ENCODE measurements at regions not wholly inside any gene's neighbourhood (a gene's known extent, or its start where the extent isn't known, plus 50 kb on each side); places are given as distances from the start of the nearest gene placed in this dataset.

- no peaks in the 10 kb centered on the region for H3K36me3 ChIP-seq (ENCODE audit: control insufficient read depth in 1 of 2, insufficient read depth in 2 of 2, low read depth in 1 of 2, low read length in 2 of 2)
- no peak overlapping the region for H2BK12ac ChIP-seq (ENCODE audit: low read length in 2 of 2)
- DNase-seq: no peak
- H3K27me3 ChIP-seq (ENCODE audit: control insufficient read depth in 1 of 2, insufficient read depth in 1 of 2, low read length in 2 of 2): peaks cover 0 to 23% of the 10 kb centered on the region in 2 experiments
- H4K91ac ChIP-seq (ENCODE audit: low read length): no peak overlapping the region
- no peak overlapping the region for H2BK120ac ChIP-seq (ENCODE audit: low read depth, low read length)
- no peak overlapping the region for H3K4ac ChIP-seq (ENCODE audit: low read depth in 1 of 2, low read length in 2 of 2)
- H3K79me1 ChIP-seq (replicated peaks; ENCODE audit: low read length, poor library complexity, severe bottlenecking): no peaks in the 10 kb centered on the region
- H3K27ac ChIP-seq (ENCODE audit: low read length, poor library complexity, severe bottlenecking): no peak overlapping the region
- no peak overlapping the region for H2AK5ac ChIP-seq (ENCODE audit: low read length, severe bottlenecking)
- WGBS: 68% methylated on average over 22 of the region's 22 CpGs
- no peaks in the 10 kb centered on the region for H3K4me1 ChIP-seq (ENCODE audit: control insufficient read depth, insufficient read depth, low read depth, low read length)
- no peak overlapping the region for H2AFZ ChIP-seq (ENCODE audit: low read depth, low read length)
- no peak overlapping the region for H3K23ac ChIP-seq (ENCODE audit: low read length in 2 of 2)
- H3K9ac ChIP-seq (ENCODE audit: low read length): no peak overlapping the region
- no peak overlapping the region for H3K18ac ChIP-seq (ENCODE audit: low read depth in 1 of 2, low read length in 2 of 2)
- H3K4me2 ChIP-seq (ENCODE audit: low read length, poor library complexity, severe bottlenecking): no peak overlapping the region
- H2BK5ac ChIP-seq (ENCODE audit: low read depth, low read length, poor library complexity, severe bottlenecking): no peak overlapping the region
- no peak overlapping the region for H4K8ac ChIP-seq (ENCODE audit: low read length)
- no peak overlapping the region for H3K14ac ChIP-seq (ENCODE audit: low read length in 2 of 2)
- no peak overlapping the region for H3K4me3 ChIP-seq (ENCODE audit: insufficient read depth in 1 of 2, low read depth in 1 of 2, low read length in 2 of 2)
- no peaks in the 10 kb centered on the region for H3K9me3 ChIP-seq (ENCODE audit: control insufficient read depth, low read length)
- no peak overlapping the region for H2BK15ac ChIP-seq (ENCODE audit: low read depth, poor library complexity, severe bottlenecking)
Measured at GRCh38 chr1:115479055-115479482, 141.0 kb upstream of the NGF start.

- no peak overlapping the region for H2BK12ac ChIP-seq (ENCODE audit: low read length in 2 of 2)
Measured at GRCh38 chr1:115477071-115477470, 139.0 kb upstream of the NGF start.

GRCh38 chr1:115476616-115477015 is 138.6 kb upstream of the NGF start:
- H3K9me3 ChIP-seq (ENCODE audit: control insufficient read depth, low read length): no peaks in the 10 kb centered on the region
- H3K79me1 ChIP-seq (replicated peaks; ENCODE audit: low read length, poor library complexity, severe bottlenecking): no peaks in the 10 kb centered on the region
- no peak for DNase-seq
- H3K27ac ChIP-seq (ENCODE audit: low read length, poor library complexity, severe bottlenecking): no peak overlapping the region
- no peak overlapping the region for H2BK5ac ChIP-seq (ENCODE audit: low read depth, low read length, poor library complexity, severe bottlenecking)
- H3K4me1 ChIP-seq (ENCODE audit: control insufficient read depth, insufficient read depth, low read depth, low read length): no peaks in the 10 kb centered on the region
- no peak overlapping the region for H3K4me2 ChIP-seq (ENCODE audit: low read length, poor library complexity, severe bottlenecking)
- no peak overlapping the region for H3K18ac ChIP-seq (ENCODE audit: low read depth in 1 of 2, low read length in 2 of 2)
- H2AK5ac ChIP-seq (ENCODE audit: low read length, severe bottlenecking): no peak overlapping the region
- no peak overlapping the region for H3K23ac ChIP-seq (ENCODE audit: low read length in 2 of 2)
- no peak overlapping the region for H2AFZ ChIP-seq (ENCODE audit: low read depth, low read length)
- H3K14ac ChIP-seq (ENCODE audit: low read length in 2 of 2): no peak overlapping the region
- WGBS: 93% methylated on average over 2 of the region's 2 CpGs
- H3K9ac ChIP-seq (ENCODE audit: low read length): no peak overlapping the region
- no peak overlapping the region for H2BK15ac ChIP-seq (ENCODE audit: low read depth, poor library complexity, severe bottlenecking)
- H3K4me3 ChIP-seq (ENCODE audit: insufficient read depth in 1 of 2, low read depth in 1 of 2, low read length in 2 of 2): no peak overlapping the region
- H4K91ac ChIP-seq (ENCODE audit: low read length): no peak overlapping the region
- no peak overlapping the region for H3K4ac ChIP-seq (ENCODE audit: low read depth in 1 of 2, low read length in 2 of 2)
- H3K36me3 ChIP-seq (ENCODE audit: control insufficient read depth in 1 of 2, insufficient read depth in 2 of 2, low read depth in 1 of 2, low read length in 2 of 2): no peaks in the 10 kb centered on the region
- H2BK12ac ChIP-seq (ENCODE audit: low read length in 2 of 2): no peak overlapping the region
- peaks cover 0 to 23% of the 10 kb centered on the region in 2 experiments for H3K27me3 ChIP-seq (ENCODE audit: control insufficient read depth in 1 of 2, insufficient read depth in 1 of 2, low read length in 2 of 2)
- H2BK120ac ChIP-seq (ENCODE audit: low read depth, low read length): no peak overlapping the region
- H4K8ac ChIP-seq (ENCODE audit: low read length): no peak overlapping the region

More at GRCh38 chr1:115477071-115477470, 139.0 kb upstream of the NGF start:
- H3K27me3 ChIP-seq (ENCODE audit: control insufficient read depth in 1 of 2, insufficient read depth in 1 of 2, low read length in 2 of 2): peaks cover 0 to 23% of the 10 kb centered on the region in 2 experiments
- no peak overlapping the region for H3K4me3 ChIP-seq (ENCODE audit: insufficient read depth in 1 of 2, low read depth in 1 of 2, low read length in 2 of 2)
- no peak overlapping the region for H2BK15ac ChIP-seq (ENCODE audit: low read depth, poor library complexity, severe bottlenecking)
- no peak overlapping the region for H2BK5ac ChIP-seq (ENCODE audit: low read depth, low read length, poor library complexity, severe bottlenecking)
- H3K14ac ChIP-seq (ENCODE audit: low read length in 2 of 2): no peak overlapping the region
- H3K79me1 ChIP-seq (replicated peaks; ENCODE audit: low read length, poor library complexity, severe bottlenecking): no peaks in the 10 kb centered on the region
- H3K4ac ChIP-seq (ENCODE audit: low read depth in 1 of 2, low read length in 2 of 2): no peak overlapping the region
- no peak overlapping the region for H2AFZ ChIP-seq (ENCODE audit: low read depth, low read length)
- H2BK120ac ChIP-seq (ENCODE audit: low read depth, low read length): no peak overlapping the region
- H4K8ac ChIP-seq (ENCODE audit: low read length): no peak overlapping the region
- no peak overlapping the region for H3K4me2 ChIP-seq (ENCODE audit: low read length, poor library complexity, severe bottlenecking)
- no peak overlapping the region for H3K23ac ChIP-seq (ENCODE audit: low read length in 2 of 2)
- no peak overlapping the region for H2AK5ac ChIP-seq (ENCODE audit: low read length, severe bottlenecking)
- no peak overlapping the region for H3K27ac ChIP-seq (ENCODE audit: low read length, poor library complexity, severe bottlenecking)
- H3K18ac ChIP-seq (ENCODE audit: low read depth in 1 of 2, low read length in 2 of 2): no peak overlapping the region
- DNase-seq: no peak
- H3K4me1 ChIP-seq (ENCODE audit: control insufficient read depth, insufficient read depth, low read depth, low read length): no peaks in the 10 kb centered on the region
- no peak overlapping the region for H4K91ac ChIP-seq (ENCODE audit: low read length)
- H3K9ac ChIP-seq (ENCODE audit: low read length): no peak overlapping the region
- H3K9me3 ChIP-seq (ENCODE audit: control insufficient read depth, low read length): no peaks in the 10 kb centered on the region
- no peaks in the 10 kb centered on the region for H3K36me3 ChIP-seq (ENCODE audit: control insufficient read depth in 1 of 2, insufficient read depth in 2 of 2, low read depth in 1 of 2, low read length in 2 of 2)
- WGBS: 88% methylated on average over 7 of the region's 7 CpGs

- Histone ChIP-seq H3K9ac (ENCODE audit: low read length) (no peak overlapping the region), H3K23ac (ENCODE audit: low read length in 2 of 2) (no peak overlapping the region), H3K4ac (ENCODE audit: low read depth in 1 of 2, low read length in 2 of 2) (no peak overlapping the region), H3K4me1 (ENCODE audit: control insufficient read depth, insufficient read depth, low read depth, low read length) (no peaks in the 10 kb centered on the region), H2BK5ac (ENCODE audit: low read depth, low read length, poor library complexity, severe bottlenecking) (no peak overlapping the region), H3K79me1 (replicated peaks; ENCODE audit: low read length, poor library complexity, severe bottlenecking) (no peaks in the 10 kb centered on the region), H2AK5ac (ENCODE audit: low read length, severe bottlenecking) (no peak overlapping the region), H3K27me3 (ENCODE audit: control insufficient read depth in 1 of 2, insufficient read depth in 1 of 2, low read length in 2 of 2) (peaks cover 0 to 23% of the 10 kb centered on the region in 2 experiments), H2BK15ac (ENCODE audit: low read depth, poor library complexity, severe bottlenecking) (no peak overlapping the region), H3K9me3 (ENCODE audit: control insufficient read depth, low read length) (no peaks in the 10 kb centered on the region), H4K8ac (ENCODE audit: low read length) (no peak overlapping the region), H2AFZ (ENCODE audit: low read depth, low read length) (no peak overlapping the region), H4K91ac (ENCODE audit: low read length) (no peak overlapping the region), H3K18ac (ENCODE audit: low read depth in 1 of 2, low read length in 2 of 2) (no peak overlapping the region), H3K27ac (ENCODE audit: low read length, poor library complexity, severe bottlenecking) (no peak overlapping the region), H3K14ac (ENCODE audit: low read length in 2 of 2) (no peak overlapping the region), H2BK120ac (ENCODE audit: low read depth, low read length) (no peak overlapping the region), H2BK12ac (ENCODE audit: low read length in 2 of 2) (no peak overlapping the region), H3K4me3 (ENCODE audit: insufficient read depth in 1 of 2, low read depth in 1 of 2, low read length in 2 of 2) (no peak overlapping the region), H3K36me3 (ENCODE audit: control insufficient read depth in 1 of 2, insufficient read depth in 2 of 2, low read depth in 1 of 2, low read length in 2 of 2) (no peaks in the 10 kb centered on the region), H3K4me2 (ENCODE audit: low read length, poor library complexity, severe bottlenecking) (no peak overlapping the region)
- no peak for DNase-seq
- WGBS: 75% methylated on average over 5 of the region's 5 CpGs
Measured at GRCh38 chr1:115475901-115476300, 137.9 kb upstream of the NGF start.

Measured in mesenchymal stem cell (in vitro differentiated cells and primary cell).